ENCODE measurements at regions not wholly inside any gene's neighbourhood (a gene's known extent, or its start where the extent isn't known, plus 50 kb on each side); places are given as distances from the start of the nearest gene placed in this dataset.

GRCh38 chr3:46114323-46114988 is 87.2 kb upstream of the XCR1 start:
- DNase-seq (ENCODE audit: extremely low read depth, low read depth, low spot score): no peak

- DNase-seq (ENCODE audit: extremely low read depth, low read depth, low spot score): no peak
These were observed 86.3 kb upstream of the XCR1 start for GRCh38 chr3:46113608-46114007.

GRCh38 chr3:46112984-46113383 is 85.7 kb upstream of the XCR1 start:
- no peak for DNase-seq (ENCODE audit: extremely low read depth, low read depth, low spot score)

GRCh38 chr3:46112296-46112695 is 85.0 kb upstream of the XCR1 start:
- DNase-seq (ENCODE audit: extremely low read depth, low read depth, low spot score): no peak

GRCh38 chr3:46110701-46111493 is 83.6 kb upstream of the XCR1 start:
- DNase-seq (ENCODE audit: extremely low read depth, low read depth, low spot score): no peak

GRCh38 chr3:46107682-46108081 is 80.4 kb upstream of the XCR1 start:
- no peak for DNase-seq (ENCODE audit: extremely low read depth, low read depth, low spot score)

- DNase-seq (ENCODE audit: extremely low read depth, low read depth, low spot score): no peak
These were observed 78.1 kb upstream of the XCR1 start for GRCh38 chr3:46105306-46105919.

GRCh38 chr3:46104706-46105105 is 77.4 kb upstream of the XCR1 start:
- no peak for DNase-seq (ENCODE audit: extremely low read depth, low read depth, low spot score)

GRCh38 chr3:46102780-46103130 is 75.5 kb upstream of the XCR1 start:
- no peak for DNase-seq (ENCODE audit: extremely low read depth, low read depth, low spot score)

GRCh38 chr3:46102059-46102779 is 74.9 kb upstream of the XCR1 start:
- DNase-seq (ENCODE audit: extremely low read depth, low read depth, low spot score): no peak

- no peak for DNase-seq (ENCODE audit: extremely low read depth, low read depth, low spot score)
These were observed 73.5 kb upstream of the XCR1 start for GRCh38 chr3:46100812-46101211.

- no peak for DNase-seq (ENCODE audit: extremely low read depth, low read depth, low spot score)
These were observed 71.1 kb upstream of the XCR1 start for GRCh38 chr3:46098319-46098761.

GRCh38 chr3:46097691-46098241 is 70.5 kb upstream of the XCR1 start:
- no peak for DNase-seq (ENCODE audit: extremely low read depth, low read depth, low spot score)

- DNase-seq (ENCODE audit: extremely low read depth, low read depth, low spot score): no peak
These were observed 69.5 kb upstream of the XCR1 start for GRCh38 chr3:46096781-46097180.

GRCh38 chr3:46096336-46096735 is 69.1 kb upstream of the XCR1 start:
- DNase-seq (ENCODE audit: extremely low read depth, low read depth, low spot score): no peak

GRCh38 chr3:46095307-46095706 is 68.0 kb upstream of the XCR1 start:
- no peak for DNase-seq (ENCODE audit: extremely low read depth, low read depth, low spot score)

GRCh38 chr3:46094506-46094905 is 67.2 kb upstream of the XCR1 start:
- no peak for DNase-seq (ENCODE audit: extremely low read depth, low read depth, low spot score)

GRCh38 chr3:46093966-46094365 is 66.7 kb upstream of the XCR1 start:
- no peak for DNase-seq (ENCODE audit: extremely low read depth, low read depth, low spot score)

GRCh38 chr3:46093327-46093942 is 66.2 kb upstream of the XCR1 start:
- DNase-seq (ENCODE audit: extremely low read depth, low read depth, low spot score): no peak

GRCh38 chr3:46092702-46093080 is 65.4 kb upstream of the XCR1 start:
- DNase-seq (ENCODE audit: extremely low read depth, low read depth, low spot score): no peak

Data from glomerular endothelial cell (primary cell).